Peyer's patch (tissue), 4 donors: ENCODE measurements at regions not wholly inside any gene's neighbourhood (a gene's known extent, or its start where the extent isn't known, plus 50 kb on each side); places are given as distances from the start of the nearest gene placed in this dataset.
A peak's percentile ranks its signal among the peaks of the same experiment; 100 is the strongest.

Experiments used
- POLR2A ChIP-seq, 2 donors: fragments of 450-650 bp; IDR thresholded peaks; one replicate each; pipeline ENCODE4 v1.5.1; 2017; ENCODE audit warnings: antibody characterized with exemption in 2 of 2, mild to moderate bottlenecking in 2 of 2, moderate library complexity in 2 of 2
- TF ChIP-seq, protein P1 (sequence below), 6 experiments: fragments of 450-650 bp in 4 of 6; fragments of 200-600 bp in 2 of 6; sonication (generic) in 1 of 6; IDR thresholded peaks; one replicate each; pipeline ENCODE4 v1.5.1; 2017 to 2019; ENCODE audit warnings: antibody characterized with exemption in 6 of 6, mild to moderate bottlenecking in 3 of 6, moderate library complexity in 1 of 6

DNA sequence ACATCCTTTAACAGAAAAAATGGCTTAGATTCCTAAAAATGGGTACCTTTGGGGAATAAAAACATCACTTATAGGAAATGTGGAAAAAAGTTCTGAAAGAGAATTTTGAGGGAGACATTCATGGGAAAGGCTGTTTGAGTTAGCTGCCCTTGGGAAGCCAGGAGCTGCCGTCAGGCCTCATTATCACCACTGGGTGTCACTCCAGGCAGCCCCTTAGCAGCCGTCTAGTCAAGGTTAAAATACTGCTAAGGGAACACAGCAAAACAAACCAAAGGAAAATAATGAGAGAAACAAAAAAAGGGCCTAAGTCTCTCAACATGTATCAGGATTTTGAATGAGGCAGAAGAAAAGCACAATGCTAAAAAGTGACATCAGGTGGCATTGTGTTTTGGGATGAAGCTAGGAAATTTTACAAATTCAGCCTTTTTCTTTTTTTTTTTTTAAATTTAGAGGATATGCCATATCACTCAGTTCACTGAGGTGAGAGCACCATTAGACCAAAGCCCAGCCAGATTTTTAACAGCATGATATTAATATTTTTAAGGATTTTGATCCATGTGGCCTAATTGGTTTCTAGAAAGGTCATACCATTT is 235.3 kb downstream of the GPAT3 start:
- TF ChIP-seq POLR2A (IDR thresholded peaks at IDR 0.05), result no peak
- TF ChIP-seq, protein P1, sequence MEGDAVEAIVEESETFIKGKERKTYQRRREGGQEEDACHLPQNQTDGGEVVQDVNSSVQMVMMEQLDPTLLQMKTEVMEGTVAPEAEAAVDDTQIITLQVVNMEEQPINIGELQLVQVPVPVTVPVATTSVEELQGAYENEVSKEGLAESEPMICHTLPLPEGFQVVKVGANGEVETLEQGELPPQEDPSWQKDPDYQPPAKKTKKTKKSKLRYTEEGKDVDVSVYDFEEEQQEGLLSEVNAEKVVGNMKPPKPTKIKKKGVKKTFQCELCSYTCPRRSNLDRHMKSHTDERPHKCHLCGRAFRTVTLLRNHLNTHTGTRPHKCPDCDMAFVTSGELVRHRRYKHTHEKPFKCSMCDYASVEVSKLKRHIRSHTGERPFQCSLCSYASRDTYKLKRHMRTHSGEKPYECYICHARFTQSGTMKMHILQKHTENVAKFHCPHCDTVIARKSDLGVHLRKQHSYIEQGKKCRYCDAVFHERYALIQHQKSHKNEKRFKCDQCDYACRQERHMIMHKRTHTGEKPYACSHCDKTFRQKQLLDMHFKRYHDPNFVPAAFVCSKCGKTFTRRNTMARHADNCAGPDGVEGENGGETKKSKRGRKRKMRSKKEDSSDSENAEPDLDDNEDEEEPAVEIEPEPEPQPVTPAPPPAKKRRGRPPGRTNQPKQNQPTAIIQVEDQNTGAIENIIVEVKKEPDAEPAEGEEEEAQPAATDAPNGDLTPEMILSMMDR (IDR thresholded peaks at IDR 0.05), result peak in 2 of 6 experiments; percentile 20 to 39
